H1 (cell line): ENCODE measurements at regions not wholly inside any gene's neighbourhood (a gene's known extent, or its start where the extent isn't known, plus 50 kb on each side); places are given as distances from the start of the nearest gene placed in this dataset.

ENCODE experiments used
- CTCF ChIA-PET: fragments of 300-600 bp; sonication (Branson Sonifier 250); formaldehyde crosslinking; loops from one replicate; lab custom pipeline; 2021; ENCODE audit not compliant: partially characterized antibody; lab: Charles Lee
- POLR2A ChIA-PET: fragments of 300-600 bp; sonication (Branson Sonifier 250); formaldehyde crosslinking; loops from one replicate; lab custom pipeline; 2021; ENCODE audit warnings: inconsistent platforms; ENCODE audit not compliant: partially characterized antibody; lab: Charles Lee
- DNase-seq, 2 experiments: peaks; one replicate each; pipeline versions ENCODE4 v3.0.0 to v3.0.0-alpha.2; 2010 to 2022; ENCODE audit warnings: low spot score in 2 of 2, low read depth in 1 of 2, mixed read lengths in 1 of 2
- FAIRE-seq: peaks from 2 replicates; lab custom pipeline; 2011; peaks lifted over from hg19 to GRCh38; lab: Jason Lieb, UNC
- H2AFZ ChIP-seq: 2 replicates; pipeline ENCODE4 v1.8.1; 2012; ENCODE audit warnings: low read length, inconsistent platforms
- H2AK5ac ChIP-seq: 2 replicates; pipeline ENCODE4 v1.6.1; 2013; ENCODE audit warnings: low read depth, low read length
- H2BK120ac ChIP-seq: replicated peaks from 2 replicates; pipeline ENCODE3; 2013; ENCODE audit warnings: low read depth, low read length, inconsistent platforms
- H2BK12ac ChIP-seq: 2 replicates; pipeline ENCODE4 v1.6.1; 2013; ENCODE audit warnings: low read depth, low read length
- H2BK15ac ChIP-seq: 2 replicates; pipeline ENCODE4 v1.6.1; 2013; ENCODE audit warnings: low read length
- H2BK20ac ChIP-seq: 2 replicates; pipeline ENCODE4 v1.6.1; 2013; ENCODE audit warnings: low read length
- H2BK5ac ChIP-seq: 2 replicates; pipeline ENCODE4 v1.6.1; 2013; ENCODE audit warnings: low read depth, low read length
- H3K14ac ChIP-seq: 2 replicates; pipeline ENCODE4 v1.6.1; 2013; ENCODE audit warnings: inconsistent platforms; ENCODE audit not compliant: insufficient read length
- H3K18ac ChIP-seq: 2 replicates; pipeline ENCODE4 v1.6.1; 2013; ENCODE audit warnings: low read length; ENCODE audit errors: extremely low read depth
- H3K23ac ChIP-seq: 2 replicates; pipeline ENCODE4 v1.6.1; 2013; ENCODE audit warnings: inconsistent platforms; ENCODE audit not compliant: insufficient read length
- H3K23me2 ChIP-seq: 2 replicates; pipeline ENCODE4 v1.6.1; 2013; ENCODE audit warnings: low read depth, low read length
- H3K27ac ChIP-seq: 2 replicates; pipeline ENCODE4 v1.6.1; 2011; ENCODE audit warnings: low read depth, low read length, inconsistent platforms
- H3K27me3 ChIP-seq, 4 experiments: replicated peaks in 1 of 4; 1 replicate in 1 of 4; 2 replicates in 3 of 4; pipeline versions ENCODE4 v1.6.1 to v1.8.1; 2011 to 2013; ENCODE audit warnings: low read length in 3 of 4, mild to moderate bottlenecking in 3 of 4, inconsistent platforms in 2 of 4, mixed read lengths in 2 of 4, moderate library complexity in 1 of 4; ENCODE audit not compliant: control insufficient read depth in 3 of 4, insufficient read depth in 3 of 4; ENCODE audit errors: extremely low read depth in 1 of 4
- H3K36me3 ChIP-seq, 4 experiments: 2 replicates each; pipeline versions ENCODE4 v1.6.1 to v1.8.1; 2011 to 2013; ENCODE audit warnings: mild to moderate bottlenecking in 4 of 4, low read length in 3 of 4, moderate library complexity in 2 of 4, control low read depth in 1 of 4, inconsistent platforms in 1 of 4; ENCODE audit not compliant: insufficient read depth in 4 of 4, control insufficient read depth in 2 of 4
- H3K4ac ChIP-seq: replicated peaks from 2 replicates; pipeline ENCODE3; 2013; ENCODE audit warnings: low read length, low read depth, mixed read lengths, inconsistent platforms; ENCODE audit not compliant: insufficient read length
- H3K4me1 ChIP-seq, 4 experiments: replicated peaks in 1 of 4; 1 replicate in 1 of 4; 2 replicates in 3 of 4; pipeline versions ENCODE4 v1.6.1 to v1.8.1; 2011 to 2013; ENCODE audit warnings: low read length in 3 of 4, inconsistent platforms in 2 of 4, mixed read lengths in 1 of 4; ENCODE audit not compliant: insufficient read depth in 4 of 4, control insufficient read depth in 3 of 4
- H3K4me2 ChIP-seq, 2 experiments: 2 replicates each; pipeline versions ENCODE4 v1.6.1 to v1.8.1; 2011 to 2013; ENCODE audit warnings: low read depth in 2 of 2, low read length in 2 of 2, control low read depth in 1 of 2, inconsistent platforms in 1 of 2, mild to moderate bottlenecking in 1 of 2; ENCODE audit not compliant: insufficient read depth in 1 of 2
- H3K4me3 ChIP-seq, 4 experiments: fragments of 200-600, 300-600 bp in 1 of 4; sonication (generic), shearing (Covaris generic), sonication (Bioruptor Twin) in 1 of 4; 2 replicates each; pipeline versions ENCODE4 v1.5.1 to v1.8.1; 2011 to 2016; ENCODE audit warnings: low read length in 4 of 4, low read depth in 3 of 4, control low read depth in 2 of 4, inconsistent platforms in 2 of 4, mild to moderate bottlenecking in 2 of 4, mixed read lengths in 1 of 4, moderate library complexity in 1 of 4; ENCODE audit not compliant: insufficient read depth in 2 of 4; ENCODE audit errors: extremely low read depth in 1 of 4
- H3K56ac ChIP-seq: replicated peaks from 2 replicates; pipeline ENCODE3; 2013; ENCODE audit warnings: low read depth, mild to moderate bottlenecking, mixed read lengths, low read length, inconsistent platforms; ENCODE audit not compliant: insufficient read length
- H3K79me1 ChIP-seq: 2 replicates; pipeline ENCODE4 v1.6.1; 2013; ENCODE audit warnings: low read depth, low read length, control low read depth
- H3K79me2 ChIP-seq, 2 experiments: 2 replicates each; pipeline versions ENCODE4 v1.6.1 to v1.8.1; 2012 to 2013; ENCODE audit warnings: low read length in 2 of 2, mild to moderate bottlenecking in 2 of 2, inconsistent platforms in 1 of 2; ENCODE audit not compliant: insufficient read depth in 2 of 2, control insufficient read depth in 1 of 2
- H3K9ac ChIP-seq, 4 experiments: replicated peaks in 1 of 4; 1 replicate in 1 of 4; 2 replicates in 3 of 4; pipeline versions ENCODE4 v1.6.1 to v1.8.1; 2011 to 2013; ENCODE audit warnings: low read depth in 3 of 4, low read length in 3 of 4, control low read depth in 2 of 4, mild to moderate bottlenecking in 2 of 4, moderate library complexity in 2 of 4, inconsistent platforms in 1 of 4; ENCODE audit errors: extremely low read depth in 1 of 4
- H3K9me3 ChIP-seq, 2 experiments: 2 replicates each; pipeline versions ENCODE4 v1.6.1 to v1.8.1; 2012 to 2013; ENCODE audit warnings: mild to moderate bottlenecking in 2 of 2, moderate library complexity in 2 of 2, control low read depth in 1 of 2, inconsistent platforms in 1 of 2, low read depth in 1 of 2, low read length in 1 of 2, mixed read lengths in 1 of 2; ENCODE audit not compliant: insufficient read depth in 2 of 2
- H4K20me1 ChIP-seq, 2 experiments: replicated peaks in 1 of 2; 2 replicates each; pipeline versions ENCODE3 to v1.8.1; 2011 to 2013; ENCODE audit warnings: inconsistent platforms in 2 of 2, low read length in 2 of 2, mild to moderate bottlenecking in 1 of 2; ENCODE audit not compliant: insufficient read depth in 2 of 2, control insufficient read depth in 1 of 2
- H4K5ac ChIP-seq: 2 replicates; pipeline ENCODE4 v1.6.1; 2013; ENCODE audit warnings: low read length, low read depth, mixed read lengths, inconsistent platforms; ENCODE audit not compliant: insufficient read length
- H4K8ac ChIP-seq: 2 replicates; pipeline ENCODE4 v1.8.0; 2013; ENCODE audit warnings: mild to moderate bottlenecking, moderate library complexity, low read length, inconsistent platforms; ENCODE audit not compliant: insufficient read depth; ENCODE audit errors: extremely low read depth
- H4K91ac ChIP-seq: replicated peaks from 2 replicates; pipeline ENCODE3; 2013; ENCODE audit warnings: low read length, mixed read lengths, inconsistent platforms; ENCODE audit not compliant: insufficient read length
- JUND ChIP-seq: IDR thresholded peaks from 2 replicates; pipeline ENCODE4 v1.6.1; 2011; ENCODE audit warnings: mild to moderate bottlenecking, improper control_type of control experiment, low read length
- NRF1 ChIP-seq: IDR thresholded peaks from 2 replicates; pipeline ENCODE4 v1.6.1; 2011; ENCODE audit warnings: mild to moderate bottlenecking, low read depth, low read length, improper control_type of control experiment
- POLR2A ChIP-seq, 2 experiments: IDR thresholded peaks; 1 replicate in 1 of 2; 2 replicates in 1 of 2; pipeline ENCODE4 v1.6.1; 2011; ENCODE audit warnings: low read depth in 2 of 2, low read length in 2 of 2, mild to moderate bottlenecking in 2 of 2; ENCODE audit errors: control extremely low read depth in 1 of 2
- WGBS, 2 experiments: shearing (Covaris generic) in 1 of 2; methylation state at CpG; one replicate each; pipeline versions ENCODE4 v1.1.6 to v1.1.7; 2013 to 2015; ENCODE audit warnings: low lambda C conversion rate in 2 of 2, mixed read lengths in 2 of 2, inconsistent platforms in 1 of 2, low coverage in 1 of 2, missing lambda C conversion rate in 1 of 2; ENCODE audit not compliant: insufficient replicate concordance in 2 of 2, insufficient coverage in 1 of 2, insufficient read length in 1 of 2; ENCODE audit errors: extremely low coverage in 1 of 2, missing lambda C conversion rate in 1 of 2; 5-methylcytosine and 5-hydroxymethylcytosine counted together

DNA sequence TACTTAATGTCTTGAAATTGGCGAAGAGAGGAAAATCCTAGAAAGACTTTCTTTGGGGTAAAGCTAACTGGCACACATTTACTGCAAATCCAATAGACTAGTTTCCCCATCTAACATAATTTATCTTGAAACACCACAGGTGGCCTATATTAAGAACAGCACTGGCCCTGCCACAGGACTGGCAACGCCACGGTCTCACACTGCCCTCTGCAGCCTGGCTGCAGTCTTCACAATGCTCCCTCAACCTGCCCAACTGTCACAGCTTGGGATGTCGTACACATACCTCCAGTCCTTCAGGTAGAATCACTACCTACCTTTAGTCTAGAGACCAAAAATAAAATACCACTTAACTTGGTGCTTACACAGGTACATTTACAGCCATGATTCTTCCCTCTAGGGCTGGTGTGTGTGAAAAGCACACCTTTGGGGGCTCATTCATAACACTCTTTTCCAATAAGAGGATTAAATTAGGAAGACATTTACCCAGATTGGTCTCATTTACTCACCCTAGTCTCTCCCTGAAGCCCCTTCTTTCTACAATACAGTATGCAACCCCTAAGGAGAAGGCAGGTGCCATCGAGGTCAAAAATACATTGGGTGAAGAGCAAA, 222.2 kb downstream of the C1D start:
- Histone ChIP-seq H2BK15ac (no peak overlapping the region), H4K5ac (no peak overlapping the region), H4K91ac (no peak overlapping the region), H3K9ac (no peak overlapping the region), H3K18ac (no peak overlapping the region), H3K56ac (no peak overlapping the region), H2BK20ac (no peak overlapping the region), H3K36me3 (no peaks in the 10 kb centered on the region), H4K20me1 (no peaks in the 10 kb centered on the region), H4K8ac (no peak overlapping the region), H2AK5ac (no peak overlapping the region), H3K27me3 (no peaks in the 10 kb centered on the region), H3K4me2 (no peak overlapping the region), H2AFZ (no peak overlapping the region), H3K23me2 (no peaks in the 10 kb centered on the region), H2BK5ac (no peak overlapping the region), H3K4me3 (no peak overlapping the region), H3K79me2 (no peaks in the 10 kb centered on the region), H3K23ac (no peak overlapping the region), H2BK120ac (no peak overlapping the region), H3K4ac (no peak overlapping the region), H3K4me1 (peaks cover 0 to 2% (median 0%) of the 10 kb centered on the region in 4 experiments; a peak in 1 of 7 replicates), H3K79me1 (no peaks in the 10 kb centered on the region), H3K27ac (no peak overlapping the region), H2BK12ac (no peak overlapping the region), H3K14ac (no peak overlapping the region), H3K9me3 (no peaks in the 10 kb centered on the region)
- DNase-seq (peak; percentile 39 to 68), FAIRE-seq (peak; percentile 63)
- CTCF ChIA-PET: interaction anchor here (0.6 to 10.6 kb wide), 38 partner anchors 9 to 603 kb away, joined by 3 to 96 read pairs (median 3); no protein-coding TSS in a partner anchor
- 61% methylated on average over 5 of the region's 5 CpGs; no CpG with 5 or more reads in 1 of the 2 experiments for WGBS, 2 experiments
- POLR2A ChIA-PET: no interaction called here
- TF ChIP-seq NRF1 (no peak), POLR2A (IDR thresholded peaks at IDR 0.05; ENCODE audit: control extremely low read depth in 1 of 2, low read depth in 2 of 2, low read length in 2 of 2) (no peak), JUND (0 out of 2 replicates have a peak, but pooled peaks have one; percentile 34)
